Stimulated activated memory B cell treated with anti-CD40 and anti-IgM and Interleukin-4, amounts not matched to agents 10 μg/mL and 1 μg/mL and 100 μg/mL, for 72 hours (primary cell): ENCODE measurements at regions not wholly inside any gene's neighbourhood (a gene's known extent, or its start where the extent isn't known, plus 50 kb on each side); places are given as distances from the start of the nearest gene placed in this dataset.
"Not testable (repeated sequence)": the region's sequence is repeated elsewhere in the genome, so short reads cannot be mapped to it uniquely, and the experiment has no call there.

Experiments used
- ATAC-seq: fragments of 150-1000 bp; cut with Tn5 transposase; 2 replicates; pipeline ENCODE4 v1.10.0; 2021
- H3K27ac Mint-ChIP-seq: one replicate; pipeline ENCODE4 v1.8.0; 2022; ENCODE audit warnings: mild to moderate bottlenecking, mixed read lengths
- H3K27me3 Mint-ChIP-seq: one replicate; pipeline ENCODE4 v1.8.0; 2022; ENCODE audit warnings: mixed read lengths
- H3K36me3 Mint-ChIP-seq: one replicate; pipeline ENCODE4 v1.8.0; 2022; ENCODE audit warnings: mixed read lengths
- H3K4me1 Mint-ChIP-seq: one replicate; pipeline ENCODE4 v1.8.0; 2022; ENCODE audit warnings: mixed read lengths
- H3K4me3 Mint-ChIP-seq: one replicate; pipeline ENCODE4 v1.8.0; 2022; ENCODE audit warnings: mild to moderate bottlenecking, moderate library complexity, mixed read lengths
- H3K9me3 Mint-ChIP-seq: one replicate; pipeline ENCODE4 v1.8.0; 2022; ENCODE audit warnings: mixed read lengths

GRCh38 chrX:139018436-139018835 is 306.9 kb upstream of the FGF13 start:
- H3K27ac Mint-ChIP-seq = no peak overlapping the region
- peaks cover 4% of the 10 kb centered on the region for H3K9me3 Mint-ChIP-seq
- ATAC-seq = no peak
- no peaks in the 10 kb centered on the region for H3K36me3 Mint-ChIP-seq
- no peak overlapping the region for H3K4me3 Mint-ChIP-seq
- no peaks in the 10 kb centered on the region for H3K4me1 Mint-ChIP-seq
- no peaks in the 10 kb centered on the region for H3K27me3 Mint-ChIP-seq

GRCh38 chrX:139015627-139016026 is 304.1 kb upstream of the FGF13 start:
- H3K27ac Mint-ChIP-seq = no peak overlapping the region
- H3K27me3 Mint-ChIP-seq = no peaks in the 10 kb centered on the region
- no peaks in the 10 kb centered on the region for H3K36me3 Mint-ChIP-seq
- H3K4me1 Mint-ChIP-seq = no peaks in the 10 kb centered on the region
- no peak overlapping the region for H3K4me3 Mint-ChIP-seq
- ATAC-seq = no peak
- H3K9me3 Mint-ChIP-seq = peaks cover 8% of the 10 kb centered on the region

GRCh38 chrX:139008185-139008584 is 296.7 kb upstream of the FGF13 start:
- no peak for ATAC-seq
- no peaks in the 10 kb centered on the region for H3K27me3 Mint-ChIP-seq
- no peak overlapping the region for H3K27ac Mint-ChIP-seq
- H3K36me3 Mint-ChIP-seq = no peaks in the 10 kb centered on the region
- H3K4me3 Mint-ChIP-seq = no peak overlapping the region
- no peaks in the 10 kb centered on the region for H3K4me1 Mint-ChIP-seq
- peaks cover 11% of the 10 kb centered on the region for H3K9me3 Mint-ChIP-seq

GRCh38 chrX:139003856-139004527 is 292.5 kb upstream of the FGF13 start:
- not testable (repeated sequence) for H3K4me3 Mint-ChIP-seq, H3K9me3 Mint-ChIP-seq, H3K4me1 Mint-ChIP-seq, H3K27ac Mint-ChIP-seq, ATAC-seq, H3K27me3 Mint-ChIP-seq, H3K36me3 Mint-ChIP-seq

GRCh38 chrX:139002319-139002718 is 290.8 kb upstream of the FGF13 start:
- Mint-ChIP-seq H3K36me3 (no peaks in the 10 kb centered on the region), H3K4me1 (no peaks in the 10 kb centered on the region), H3K27ac (no peak overlapping the region), H3K4me3 (no peak overlapping the region), H3K27me3 (no peaks in the 10 kb centered on the region), H3K9me3 (peaks cover 8% of the 10 kb centered on the region)
- no peak for ATAC-seq

- Mint-ChIP-seq H3K27me3 (no peaks in the 10 kb centered on the region), H3K27ac (no peak overlapping the region), H3K9me3 (peaks cover 8% of the 10 kb centered on the region)
Observed at GRCh38 chrX:138996268-138996667, 284.8 kb upstream of the FGF13 start.

GRCh38 chrX:138995458-138995857 is 283.9 kb upstream of the FGF13 start:
- H3K4me3 Mint-ChIP-seq = no peak overlapping the region
- ATAC-seq = no peak
- H3K9me3 Mint-ChIP-seq = peaks cover 7% of the 10 kb centered on the region
- no peaks in the 10 kb centered on the region for H3K36me3 Mint-ChIP-seq
- H3K4me1 Mint-ChIP-seq = no peaks in the 10 kb centered on the region
- no peak overlapping the region for H3K27ac Mint-ChIP-seq
- H3K27me3 Mint-ChIP-seq = no peaks in the 10 kb centered on the region

More at GRCh38 chrX:138996268-138996667, 284.8 kb upstream of the FGF13 start:
- no peak overlapping the region for H3K4me3 Mint-ChIP-seq
- no peaks in the 10 kb centered on the region for H3K4me1 Mint-ChIP-seq
- ATAC-seq = no peak
- H3K36me3 Mint-ChIP-seq = no peaks in the 10 kb centered on the region

- not testable (repeated sequence) for ATAC-seq, H3K4me1 Mint-ChIP-seq, H3K27me3 Mint-ChIP-seq, H3K27ac Mint-ChIP-seq, H3K36me3 Mint-ChIP-seq, H3K4me3 Mint-ChIP-seq, H3K9me3 Mint-ChIP-seq
Observed at GRCh38 chrX:138990425-138990824, 278.9 kb upstream of the FGF13 start.

- ATAC-seq = no peak
- H3K36me3 Mint-ChIP-seq = no peaks in the 10 kb centered on the region
- H3K9me3 Mint-ChIP-seq = no peaks in the 10 kb centered on the region
- H3K27ac Mint-ChIP-seq = no peak overlapping the region
- H3K27me3 Mint-ChIP-seq = no peaks in the 10 kb centered on the region
- H3K4me1 Mint-ChIP-seq = no peaks in the 10 kb centered on the region
- H3K4me3 Mint-ChIP-seq = no peak overlapping the region
Observed at GRCh38 chrX:138986866-138987265, 275.3 kb upstream of the FGF13 start.

GRCh38 chrX:138986235-138986634 is 274.7 kb upstream of the FGF13 start:
- Mint-ChIP-seq H3K27me3 (no peaks in the 10 kb centered on the region), H3K27ac (no peak overlapping the region), H3K9me3 (no peaks in the 10 kb centered on the region), H3K4me3 (no peak overlapping the region), H3K36me3 (no peaks in the 10 kb centered on the region), H3K4me1 (no peaks in the 10 kb centered on the region)
- no peak for ATAC-seq

GRCh38 chrX:138982365-138982764 is 270.8 kb upstream of the FGF13 start:
- no peaks in the 10 kb centered on the region for H3K36me3 Mint-ChIP-seq
- no peak for ATAC-seq
- H3K4me1 Mint-ChIP-seq = no peaks in the 10 kb centered on the region
- H3K27ac Mint-ChIP-seq = no peak overlapping the region
- H3K9me3 Mint-ChIP-seq = no peaks in the 10 kb centered on the region
- no peak overlapping the region for H3K4me3 Mint-ChIP-seq
- no peaks in the 10 kb centered on the region for H3K27me3 Mint-ChIP-seq

GRCh38 chrX:138964501-138964900 is 253.0 kb upstream of the FGF13 start:
- Mint-ChIP-seq H3K36me3 (no peaks in the 10 kb centered on the region), H3K27me3 (no peaks in the 10 kb centered on the region), H3K9me3 (peaks cover 2% of the 10 kb centered on the region), H3K4me1 (no peaks in the 10 kb centered on the region), H3K4me3 (no peak overlapping the region), H3K27ac (no peak overlapping the region)
- ATAC-seq = no peak

GRCh38 chrX:138962419-138962818 is 250.9 kb upstream of the FGF13 start:
- not testable (repeated sequence) for H3K9me3 Mint-ChIP-seq, H3K4me3 Mint-ChIP-seq, ATAC-seq, H3K36me3 Mint-ChIP-seq, H3K27ac Mint-ChIP-seq, H3K4me1 Mint-ChIP-seq, H3K27me3 Mint-ChIP-seq

GRCh38 chrX:138954976-138955375 is 243.5 kb upstream of the FGF13 start:
- no peak for ATAC-seq
- Mint-ChIP-seq H3K27me3 (no peaks in the 10 kb centered on the region), H3K27ac (no peak overlapping the region), H3K4me3 (no peak overlapping the region), H3K9me3 (no peaks in the 10 kb centered on the region), H3K36me3 (no peaks in the 10 kb centered on the region), H3K4me1 (no peaks in the 10 kb centered on the region)

GRCh38 chrX:138946926-138947325 is 235.4 kb upstream of the FGF13 start:
- Mint-ChIP-seq H3K36me3 (no peaks in the 10 kb centered on the region), H3K4me1 (no peaks in the 10 kb centered on the region), H3K9me3 (no peaks in the 10 kb centered on the region), H3K27me3 (no peaks in the 10 kb centered on the region), H3K27ac (no peak overlapping the region), H3K4me3 (no peak overlapping the region)
- no peak for ATAC-seq

GRCh38 chrX:138945219-138945618 is 233.7 kb upstream of the FGF13 start:
- no peaks in the 10 kb centered on the region for H3K36me3 Mint-ChIP-seq
- no peak overlapping the region for H3K27ac Mint-ChIP-seq
- no peak overlapping the region for H3K4me3 Mint-ChIP-seq
- H3K9me3 Mint-ChIP-seq = no peaks in the 10 kb centered on the region
- H3K27me3 Mint-ChIP-seq = no peaks in the 10 kb centered on the region
- no peak for ATAC-seq
- no peaks in the 10 kb centered on the region for H3K4me1 Mint-ChIP-seq

- H3K9me3 Mint-ChIP-seq = no peaks in the 10 kb centered on the region
- no peaks in the 10 kb centered on the region for H3K27me3 Mint-ChIP-seq
- no peaks in the 10 kb centered on the region for H3K36me3 Mint-ChIP-seq
- no peak overlapping the region for H3K27ac Mint-ChIP-seq
- no peaks in the 10 kb centered on the region for H3K4me1 Mint-ChIP-seq
- ATAC-seq = no peak
- H3K4me3 Mint-ChIP-seq = no peak overlapping the region
Observed at GRCh38 chrX:138939038-138939437, 227.5 kb upstream of the FGF13 start.
